HG03060 (cell line): ENCODE measurements at regions not wholly inside any gene's neighbourhood (a gene's known extent, or its start where the extent isn't known, plus 50 kb on each side); places are given as distances from the start of the nearest gene placed in this dataset.

Experiments used
- ATAC-seq: cut with Tn5 transposase; IDR thresholded peaks from one replicate; pipeline ENCODE4 v1.9.1; 2021; ENCODE audit warnings: low read depth, moderate number of reproducible peaks; ENCODE audit not compliant: unreplicated experiment

- ATAC-seq, result no peak
Observed at GRCh38 chr18:72601944-72602343, 57.8 kb upstream of the CBLN2 start.

GRCh38 chr18:72601481-72601880 lies 57.3 kb upstream of the CBLN2 start:
- ATAC-seq, result no peak
